Loucy (cell line): ENCODE measurements at regions not wholly inside any gene's neighbourhood (a gene's known extent, or its start where the extent isn't known, plus 50 kb on each side); places are given as distances from the start of the nearest gene placed in this dataset.

Source experiments
- H2AFZ ChIP-seq: fragments of 200-600 bp; sonication (generic); 2 replicates; pipeline ENCODE4 v1.6.0; 2016; ENCODE audit warnings: antibody characterized with exemption, mild to moderate bottlenecking, low read length, moderate library complexity
- H3F3A ChIP-seq: fragments of 200-600 bp; 2 replicates; pipeline ENCODE4 v1.6.0; 2016; ENCODE audit warnings: antibody characterized with exemption, low read depth, mild to moderate bottlenecking
- H3K27me3 ChIP-seq: fragments of 200-600 bp; sonication (generic); 2 replicates; pipeline ENCODE4 v1.6.1; 2014; ENCODE audit warnings: low read length, mild to moderate bottlenecking; ENCODE audit not compliant: insufficient read depth, poor library complexity, severe bottlenecking
- H3K36me3 ChIP-seq: fragments of 200-600 bp; sonication (generic); 2 replicates; pipeline ENCODE4 v1.6.1; 2016; ENCODE audit warnings: low read length; ENCODE audit not compliant: insufficient read depth
- H3K4me1 ChIP-seq: fragments of 200-600 bp; sonication (generic); 2 replicates; pipeline ENCODE4 v1.5.1; 2014; ENCODE audit warnings: low read length, mild to moderate bottlenecking; ENCODE audit not compliant: insufficient read depth, poor library complexity, severe bottlenecking
- H3K4me2 ChIP-seq: fragments of 200-600 bp; sonication (generic); 2 replicates; pipeline ENCODE4 v1.6.0; 2014; ENCODE audit warnings: antibody characterized with exemption, low read length, low read depth, mild to moderate bottlenecking; ENCODE audit not compliant: poor library complexity, severe bottlenecking
- H3K4me3 ChIP-seq: fragments of 200-600 bp; sonication (generic); 2 replicates; pipeline ENCODE4 v1.5.1; 2014; ENCODE audit warnings: low read length, mild to moderate bottlenecking, mixed read lengths; ENCODE audit not compliant: poor library complexity, severe bottlenecking
- H3K79me2 ChIP-seq: fragments of 200-600 bp; sonication (generic); 2 replicates; pipeline ENCODE4 v1.6.1; 2014; ENCODE audit warnings: low read length; ENCODE audit not compliant: insufficient read depth
- H3K9ac ChIP-seq: fragments of 200-600 bp; sonication (generic); 2 replicates; pipeline ENCODE4 v1.6.0; 2014; ENCODE audit warnings: mild to moderate bottlenecking, low read depth, low read length, moderate library complexity; ENCODE audit not compliant: poor library complexity, severe bottlenecking
- H3K9me2 ChIP-seq: fragments of 200-600 bp; sonication (generic); replicated peaks from 2 replicates; pipeline ENCODE4 v1.6.1; 2016; ENCODE audit warnings: low read depth, low read length, mixed read lengths
- H3K9me3 ChIP-seq: fragments of 200-600 bp; sonication (generic); 2 replicates; pipeline ENCODE4 v1.6.1; 2014; ENCODE audit warnings: mild to moderate bottlenecking, antibody characterized with exemption, low read length, low read depth; ENCODE audit not compliant: insufficient read depth
- H4K20me1 ChIP-seq: fragments of 200-600 bp; sonication (generic); 2 replicates; pipeline ENCODE4 v1.6.0; 2014; ENCODE audit warnings: antibody characterized with exemption, low read length, mild to moderate bottlenecking; ENCODE audit not compliant: insufficient read depth, poor library complexity, severe bottlenecking
- EZH2phosphoT487 ChIP-seq: fragments of 200-600 bp; IDR thresholded peaks from 2 replicates; pipeline ENCODE4 v1.6.1; 2018; ENCODE audit warnings: antibody characterized with exemption, mild to moderate bottlenecking, moderate library complexity, borderline replicate concordance
- TF ChIP-seq, protein P1 (sequence below): fragments of 200-600 bp; sonication (generic); conservative IDR thresholded peaks from 2 replicates; pipeline ENCODE4 v1.5.1; 2014; ENCODE audit warnings: mild to moderate bottlenecking, antibody characterized with exemption, low read length

DNA sequence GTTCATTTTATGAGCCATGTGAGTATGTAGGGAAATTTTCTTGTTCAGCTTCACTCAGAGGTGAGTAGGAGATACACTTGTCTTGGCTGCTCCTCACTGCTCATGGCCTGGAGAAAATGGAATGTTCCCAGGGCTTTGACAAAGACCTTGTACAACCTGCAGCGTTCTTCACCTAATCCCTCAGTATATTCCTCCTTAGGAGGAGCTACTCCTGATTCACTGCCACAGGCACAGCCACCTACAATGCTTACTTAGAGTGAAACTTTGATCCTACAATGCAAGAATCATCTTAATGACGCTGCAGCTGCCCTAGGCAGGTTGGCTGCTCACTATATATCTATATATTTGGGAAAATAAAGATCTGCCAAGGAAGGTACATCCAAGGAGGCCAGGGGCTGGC, 364.2 kb downstream of the KLF5 start:
- Histone ChIP-seq H3K4me3 (no peak overlapping the region), H3K36me3 (no peaks in the 10 kb centered on the region), H3K79me2 (no peaks in the 10 kb centered on the region), H3F3A (no peaks in the 10 kb centered on the region), H2AFZ (no peak overlapping the region), H3K9me3 (no peaks in the 10 kb centered on the region), H3K9me2 (no peaks in the 10 kb centered on the region), H3K9ac (no peak overlapping the region), H4K20me1 (no peaks in the 10 kb centered on the region), H3K4me2 (no peak overlapping the region), H3K27me3 (no peaks in the 10 kb centered on the region), H3K4me1 (no peaks in the 10 kb centered on the region)
- TF ChIP-seq, protein P1, sequence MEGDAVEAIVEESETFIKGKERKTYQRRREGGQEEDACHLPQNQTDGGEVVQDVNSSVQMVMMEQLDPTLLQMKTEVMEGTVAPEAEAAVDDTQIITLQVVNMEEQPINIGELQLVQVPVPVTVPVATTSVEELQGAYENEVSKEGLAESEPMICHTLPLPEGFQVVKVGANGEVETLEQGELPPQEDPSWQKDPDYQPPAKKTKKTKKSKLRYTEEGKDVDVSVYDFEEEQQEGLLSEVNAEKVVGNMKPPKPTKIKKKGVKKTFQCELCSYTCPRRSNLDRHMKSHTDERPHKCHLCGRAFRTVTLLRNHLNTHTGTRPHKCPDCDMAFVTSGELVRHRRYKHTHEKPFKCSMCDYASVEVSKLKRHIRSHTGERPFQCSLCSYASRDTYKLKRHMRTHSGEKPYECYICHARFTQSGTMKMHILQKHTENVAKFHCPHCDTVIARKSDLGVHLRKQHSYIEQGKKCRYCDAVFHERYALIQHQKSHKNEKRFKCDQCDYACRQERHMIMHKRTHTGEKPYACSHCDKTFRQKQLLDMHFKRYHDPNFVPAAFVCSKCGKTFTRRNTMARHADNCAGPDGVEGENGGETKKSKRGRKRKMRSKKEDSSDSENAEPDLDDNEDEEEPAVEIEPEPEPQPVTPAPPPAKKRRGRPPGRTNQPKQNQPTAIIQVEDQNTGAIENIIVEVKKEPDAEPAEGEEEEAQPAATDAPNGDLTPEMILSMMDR: no peak
- TF ChIP-seq EZH2phosphoT487: no peak

DNA sequence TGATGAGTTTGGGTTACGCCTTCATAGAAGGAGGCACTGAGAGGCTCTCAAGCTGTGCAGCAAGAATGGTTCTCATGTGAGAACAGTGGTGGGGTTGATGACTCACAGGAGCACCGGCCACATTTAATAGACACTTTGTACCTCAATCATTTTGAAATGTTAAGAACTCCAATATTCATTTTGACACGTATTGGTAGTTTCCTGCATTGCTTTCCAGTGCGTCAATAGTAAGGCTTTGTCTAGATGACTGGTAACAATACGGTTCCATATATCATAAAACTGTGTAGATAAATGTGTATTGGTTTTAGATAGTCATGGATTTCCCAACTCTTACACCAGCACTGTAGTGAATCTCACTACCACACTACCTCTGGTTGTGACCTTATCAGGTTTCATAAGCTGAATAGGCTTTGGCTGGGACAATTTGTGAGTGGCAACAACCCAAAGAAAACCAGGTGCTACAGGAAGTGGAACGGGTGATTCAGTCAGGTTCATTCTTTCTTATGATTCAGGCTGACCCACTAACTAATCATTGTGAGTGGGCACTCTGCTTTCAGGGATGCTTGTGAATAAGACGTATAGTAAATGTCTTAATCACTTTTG, 362.6 kb downstream of the KLF5 start:
- no peak overlapping the region for H3K9ac ChIP-seq
- H3K9me2 ChIP-seq: no peaks in the 10 kb centered on the region
- no peaks in the 10 kb centered on the region for H3K4me1 ChIP-seq
- H3K4me2 ChIP-seq: no peak overlapping the region
- H3K36me3 ChIP-seq: no peaks in the 10 kb centered on the region
- no peaks in the 10 kb centered on the region for H3K79me2 ChIP-seq
- H3K4me3 ChIP-seq: no peak overlapping the region
- H3F3A ChIP-seq: no peaks in the 10 kb centered on the region
- TF ChIP-seq EZH2phosphoT487: no peak
- TF ChIP-seq, protein P1: no peak
- no peaks in the 10 kb centered on the region for H4K20me1 ChIP-seq
- no peaks in the 10 kb centered on the region for H3K9me3 ChIP-seq
- H3K27me3 ChIP-seq: no peaks in the 10 kb centered on the region
- no peak overlapping the region for H2AFZ ChIP-seq

DNA sequence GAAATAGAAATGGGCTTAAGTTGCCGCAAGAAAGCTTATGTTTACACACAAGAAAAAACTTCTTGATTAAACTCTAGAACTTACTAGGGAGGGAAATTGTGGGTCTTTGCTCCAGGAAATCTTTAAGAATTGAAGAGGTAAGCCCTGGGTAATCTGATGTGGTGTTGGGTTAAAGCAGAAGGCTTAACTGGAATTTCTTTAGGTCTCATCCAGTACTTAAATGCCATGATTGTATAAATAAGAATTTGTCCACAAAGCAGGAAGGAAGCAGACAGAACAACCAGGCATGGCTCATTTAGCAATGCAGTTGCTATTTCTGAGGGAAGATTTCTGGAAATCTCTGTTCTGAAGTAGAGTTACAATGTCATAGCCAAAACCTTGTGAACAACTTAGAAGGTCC, 360.4 kb downstream of the KLF5 start:
- Histone ChIP-seq H3K4me2 (no peak overlapping the region), H3F3A (no peaks in the 10 kb centered on the region), H2AFZ (no peak overlapping the region), H3K9me2 (no peaks in the 10 kb centered on the region), H4K20me1 (no peaks in the 10 kb centered on the region), H3K79me2 (no peaks in the 10 kb centered on the region), H3K36me3 (no peaks in the 10 kb centered on the region), H3K27me3 (no peaks in the 10 kb centered on the region), H3K9ac (no peak overlapping the region), H3K4me1 (no peaks in the 10 kb centered on the region), H3K9me3 (no peaks in the 10 kb centered on the region), H3K4me3 (no peak overlapping the region)
- TF ChIP-seq, protein P1: no peak
- TF ChIP-seq EZH2phosphoT487: no peak
